A673 (cell line): ENCODE measurements at regions not wholly inside any gene's neighbourhood (a gene's known extent, or its start where the extent isn't known, plus 50 kb on each side); places are given as distances from the start of the nearest gene placed in this dataset.
"Not testable (repeated sequence)": the region's sequence is repeated elsewhere in the genome, so short reads cannot be mapped to it uniquely, and the experiment has no call there.

Experiments used
- BruUV-seq: library from RNA; stranded (reverse); fragments of 400-500 nt; replicated peaks from 2 replicates; lab custom pipeline; 2021; lab: Mats Ljungman, UMichigan
- CTCF ChIA-PET: fragments of 300-600 bp; sonication (Branson Sonifier 250); formaldehyde crosslinking; loops from one replicate; lab custom pipeline; 2022; ENCODE audit warnings: antibody characterized with exemption; lab: Charles Lee
- POLR2A ChIA-PET: fragments of 300-600 bp; sonication (Branson Sonifier 250); formaldehyde crosslinking; loops from one replicate; lab custom pipeline; 2022; ENCODE audit warnings: antibody characterized with exemption; ENCODE audit not compliant: low non-redundant PET; lab: Charles Lee
- DNase-seq: peaks from one replicate; pipeline ENCODE4 v3.0.0-alpha.2; 2015; ENCODE audit warnings: low spot score
- H3K27ac ChIP-seq: fragments of 200-600 bp; sonication (generic); 2 replicates; pipeline ENCODE4 v1.5.1; 2016; ENCODE audit warnings: mixed run types, low read depth, mild to moderate bottlenecking, mixed read lengths, antibody characterized with exemption, low read length; ENCODE audit not compliant: poor library complexity, severe bottlenecking
- H3K27me3 ChIP-seq: fragments of 200-600 bp; sonication (generic); replicated peaks from 2 replicates; pipeline ENCODE4 v1.6.1; 2017; ENCODE audit warnings: mixed run types, low read depth, mild to moderate bottlenecking, mixed read lengths, antibody characterized with exemption, low read length; ENCODE audit not compliant: insufficient read depth, poor library complexity
- H3K36me3 ChIP-seq: fragments of 200-600 bp; sonication (generic); 2 replicates; pipeline ENCODE4 v1.6.1; 2016; ENCODE audit warnings: mixed run types, mild to moderate bottlenecking, mixed read lengths, antibody characterized with exemption, low read length; ENCODE audit not compliant: insufficient read depth, poor library complexity, severe bottlenecking
- H3K4me1 ChIP-seq: fragments of 200-600 bp; sonication (generic); 2 replicates; pipeline ENCODE4 v1.6.1; 2017; ENCODE audit warnings: mixed run types, mild to moderate bottlenecking, mixed read lengths, antibody characterized with exemption, low read length; ENCODE audit not compliant: insufficient read depth, poor library complexity, severe bottlenecking
- H3K4me3 ChIP-seq: fragments of 200-600 bp; sonication (generic); 2 replicates; pipeline ENCODE4 v1.5.1; 2016; ENCODE audit warnings: low read depth, mixed run types, mild to moderate bottlenecking, mixed read lengths, low read length; ENCODE audit not compliant: poor library complexity, severe bottlenecking
- H3K9me3 ChIP-seq: fragments of 200-600 bp; sonication (generic); 2 replicates; pipeline ENCODE4 v1.6.1; 2016; ENCODE audit warnings: mixed run types, low read depth, mild to moderate bottlenecking, mixed read lengths, antibody characterized with exemption, low read length; ENCODE audit not compliant: poor library complexity, severe bottlenecking
- CTCF ChIP-seq: fragments of 300-800, 200-600 bp; sonication (generic); conservative IDR thresholded peaks from 2 replicates; pipeline ENCODE4 v1.5.1; 2017; ENCODE audit warnings: low read depth, mild to moderate bottlenecking, antibody characterized with exemption, low read length, moderate library complexity, mixed read lengths
- EZH2 ChIP-seq: fragments of 200-600 bp; sonication (generic); IDR thresholded peaks from 2 replicates; pipeline ENCODE4 v1.6.1; 2017; ENCODE audit warnings: borderline replicate concordance, low read depth, mild to moderate bottlenecking, mixed read lengths, antibody characterized with exemption, low read length; ENCODE audit not compliant: poor library complexity, severe bottlenecking
- intact Hi-C: fragments of 100-400 bp; cut with micrococcal nuclease; formaldehyde crosslinking; loops from one replicate; pipeline ENCODE4 v1.10.0; 2022; ENCODE audit not compliant: unreplicated experiment

- peaks cover 12% of the 10 kb centered on the region for H3K4me1 ChIP-seq
- H3K36me3 ChIP-seq: no peaks in the 10 kb centered on the region
- no peak overlapping the region for H3K4me3 ChIP-seq
- BruUV-seq: no TSS peak
- peak overlapping the region; percentile 0 for H3K27ac ChIP-seq
- TF ChIP-seq CTCF (no peak), EZH2 (no peak)
- intact Hi-C loops: no loop called here
- no peak for DNase-seq
- no peaks in the 10 kb centered on the region for H3K27me3 ChIP-seq
- POLR2A ChIA-PET: no interaction called here
- CTCF ChIA-PET: no interaction called here
- H3K9me3 ChIP-seq: no peaks in the 10 kb centered on the region
Measured at GRCh38 chr11:37170311-37170710, 572.3 kb upstream of the RAG2 start.

- intact Hi-C loops, DNase-seq: not testable (repeated sequence)
Measured at GRCh38 chr11:37145434-37145833, 547.4 kb upstream of the RAG2 start.

GRCh38 chr11:37142591-37142990 is 544.6 kb upstream of the RAG2 start:
- TF ChIP-seq EZH2 (no peak), CTCF (no peak)
- no TSS peak for BruUV-seq
- intact Hi-C loops: no loop called here
- H3K27ac ChIP-seq: no peak overlapping the region
- CTCF ChIA-PET: no interaction called here
- no peaks in the 10 kb centered on the region for H3K4me1 ChIP-seq
- POLR2A ChIA-PET: interaction anchor here (0.7 kb wide), 1 partner anchor 15 kb away, joined by 3 read pairs; no protein-coding TSS in a partner anchor
- no peaks in the 10 kb centered on the region for H3K27me3 ChIP-seq
- peaks cover 13% of the 10 kb centered on the region for H3K9me3 ChIP-seq
- no peaks in the 10 kb centered on the region for H3K36me3 ChIP-seq
- DNase-seq: no peak
- H3K4me3 ChIP-seq: no peak overlapping the region

More at GRCh38 chr11:37145434-37145833, 547.4 kb upstream of the RAG2 start:
- CTCF ChIA-PET: interaction anchor here (0.6 kb wide), 1 partner anchor 259 kb away, joined by 3 read pairs; no protein-coding TSS in a partner anchor
- H3K36me3 ChIP-seq, H3K4me3 ChIP-seq, H3K27me3 ChIP-seq, H3K4me1 ChIP-seq, BruUV-seq, POLR2A ChIA-PET, H3K9me3 ChIP-seq, H3K27ac ChIP-seq: not testable (repeated sequence)

- Histone ChIP-seq H3K27me3 (no peaks in the 10 kb centered on the region), H3K36me3 (no peaks in the 10 kb centered on the region), H3K9me3 (peaks cover 17% of the 10 kb centered on the region), H3K4me1 (no peaks in the 10 kb centered on the region), H3K27ac (no peak overlapping the region), H3K4me3 (no peak overlapping the region)
- ChIA-PET CTCF (interaction anchor here (0.6 kb wide), 2 partner anchors 453 to 1650 kb away, joined by 3 read pairs; no protein-coding TSS in a partner anchor), POLR2A (interaction anchor here (0.6 to 0.7 kb wide), 2 partner anchors 136 to 764 kb away, joined by 3 read pairs; no protein-coding TSS in a partner anchor)
- TF ChIP-seq EZH2: no peak
- peak; percentile 70 for TF ChIP-seq CTCF
- peak; percentile 85 for DNase-seq
- no TSS peak for BruUV-seq
- intact Hi-C loops: no loop called here
Measured at GRCh38 chr11:37141707-37142106, 543.7 kb upstream of the RAG2 start.

- H3K36me3 ChIP-seq, BruUV-seq, H3K4me1 ChIP-seq, DNase-seq, intact Hi-C loops, H3K27ac ChIP-seq, H3K27me3 ChIP-seq, POLR2A ChIA-PET, H3K4me3 ChIP-seq: not testable (repeated sequence)
- H3K9me3 ChIP-seq: peaks cover 24% of the 10 kb centered on the region
- CTCF ChIA-PET: interaction anchor here (0.6 kb wide), 1 partner anchor 24 kb away, joined by 3 read pairs; no protein-coding TSS in a partner anchor
Measured at GRCh38 chr11:37135606-37136005, 537.6 kb upstream of the RAG2 start.
